ENCODE measurements at regions not wholly inside any gene's neighbourhood (a gene's known extent, or its start where the extent isn't known, plus 50 kb on each side); places are given as distances from the start of the nearest gene placed in this dataset.

- no peak for DNase-seq
- H3K27me3 Mint-ChIP-seq (ENCODE audit: insufficient read depth), result peaks cover 4% of the 10 kb centered on the region; the same call in 1 of the 2 replicates
Measured at GRCh38 chr15:61459785-61460707, 230.9 kb upstream of the RORA start.

GRCh38 chr15:61457050-61457733 is 228.1 kb upstream of the RORA start:
- no peak for DNase-seq
- H3K27ac Mint-ChIP-seq, result no peak overlapping the region
- peaks cover 4% of the 10 kb centered on the region; the same call in 1 of the 2 replicates for H3K27me3 Mint-ChIP-seq (ENCODE audit: insufficient read depth)
- no peak for TF ChIP-seq CTCF (IDR thresholded peaks at IDR 0.05)
- H3K9me3 Mint-ChIP-seq, result peaks cover 45% of the 10 kb centered on the region
- H3K4me1 Mint-ChIP-seq (ENCODE audit: low read depth), result no peaks in the 10 kb centered on the region
- H3K36me3 Mint-ChIP-seq (ENCODE audit: low read depth), result no peaks in the 10 kb centered on the region; the same call in 1 of the 2 replicates
- H3K4me3 Mint-ChIP-seq, result no peak overlapping the region

More at GRCh38 chr15:61459785-61460707, 230.9 kb upstream of the RORA start:
- Mint-ChIP-seq H3K4me3 (no peak overlapping the region), H3K36me3 (ENCODE audit: low read depth) (no peaks in the 10 kb centered on the region; the same call in 1 of the 2 replicates), H3K9me3 (peaks cover 23% of the 10 kb centered on the region), H3K27ac (no peak overlapping the region), H3K4me1 (ENCODE audit: low read depth) (no peaks in the 10 kb centered on the region)
- no peak for TF ChIP-seq CTCF (IDR thresholded peaks at IDR 0.05)

DNA sequence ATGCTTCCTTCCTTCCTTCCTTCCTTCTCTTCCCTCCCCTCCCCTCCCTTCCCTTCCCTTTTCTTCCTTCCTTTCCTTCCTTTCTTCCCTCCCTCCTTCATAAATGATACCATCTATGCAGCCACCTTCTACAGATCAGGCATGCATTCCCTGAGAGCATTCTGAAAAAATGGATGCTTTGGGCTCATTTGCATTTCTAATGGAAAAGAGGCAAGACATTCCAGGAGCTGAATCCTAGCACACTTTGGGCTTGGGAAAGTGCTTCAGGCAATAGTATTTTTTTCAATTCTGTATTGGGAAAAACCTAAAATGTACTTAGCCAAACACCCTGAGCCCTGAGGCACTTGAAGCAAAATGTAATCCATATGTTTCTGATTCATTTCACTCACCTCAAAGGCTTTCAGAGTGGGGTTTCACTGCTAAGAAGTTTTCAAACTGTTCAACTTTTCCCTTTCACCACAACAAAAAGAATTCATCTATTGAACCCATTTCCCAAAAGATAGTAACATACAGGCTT is 220.1 kb upstream of the RORA start:
- no peak overlapping the region for H3K4me3 Mint-ChIP-seq
- no peak for TF ChIP-seq CTCF (IDR thresholded peaks at IDR 0.05)
- H3K27ac Mint-ChIP-seq, result no peak overlapping the region
- no peak for DNase-seq
- H3K36me3 Mint-ChIP-seq (ENCODE audit: low read depth), result no peaks in the 10 kb centered on the region
- peaks cover 48% of the 10 kb centered on the region for H3K9me3 Mint-ChIP-seq
- peaks cover 2% of the 10 kb centered on the region; the same call in 1 of the 2 replicates for H3K27me3 Mint-ChIP-seq (ENCODE audit: insufficient read depth)
- H3K4me1 Mint-ChIP-seq (ENCODE audit: low read depth), result no peaks in the 10 kb centered on the region

- DNase-seq, result no peak
- H3K4me3 Mint-ChIP-seq, result no peak overlapping the region
- no peaks in the 10 kb centered on the region for H3K36me3 Mint-ChIP-seq (ENCODE audit: low read depth)
- peaks cover 46% of the 10 kb centered on the region for H3K9me3 Mint-ChIP-seq
- no peak overlapping the region for H3K27ac Mint-ChIP-seq
- no peaks in the 10 kb centered on the region for H3K4me1 Mint-ChIP-seq (ENCODE audit: low read depth)
- H3K27me3 Mint-ChIP-seq (ENCODE audit: insufficient read depth), result peaks cover 2% of the 10 kb centered on the region; the same call in 1 of the 2 replicates
- no peak for TF ChIP-seq CTCF (IDR thresholded peaks at IDR 0.05)
Measured at GRCh38 chr15:61447981-61448380, 218.9 kb upstream of the RORA start.

- no peaks in the 10 kb centered on the region for H3K36me3 Mint-ChIP-seq (ENCODE audit: low read depth)
- no peak for DNase-seq
- no peaks in the 10 kb centered on the region for H3K4me1 Mint-ChIP-seq (ENCODE audit: low read depth)
- H3K27me3 Mint-ChIP-seq (ENCODE audit: insufficient read depth), result peaks cover 1% of the 10 kb centered on the region; the same call in 1 of the 2 replicates
- peaks cover 52% of the 10 kb centered on the region for H3K9me3 Mint-ChIP-seq
- no peak overlapping the region for H3K4me3 Mint-ChIP-seq
- H3K27ac Mint-ChIP-seq, result no peak overlapping the region
- no peak for TF ChIP-seq CTCF (IDR thresholded peaks at IDR 0.05)
Measured at GRCh38 chr15:61444585-61444984, 215.5 kb upstream of the RORA start.

Measured in HFFc6 (cell line).